Activated CD8-positive, alpha-beta T cell treated with anti-CD3 and anti-CD28 coated beads for 36 hours (primary cell): ENCODE measurements at regions not wholly inside any gene's neighbourhood (a gene's known extent, or its start where the extent isn't known, plus 50 kb on each side); places are given as distances from the start of the nearest gene placed in this dataset.
"Not testable (repeated sequence)": the region's sequence is repeated elsewhere in the genome, so short reads cannot be mapped to it uniquely, and the experiment has no call there.

Source experiments
- ATAC-seq: fragments of 200-7000 bp; cut with Tn5 transposase; one replicate; pipeline ENCODE4 v1.10.0; 2021; ENCODE audit warnings: mild to moderate bottlenecking, moderate library complexity
- CTCF ChIA-PET: fragments of 350-600 bp; sonication (Branson Sonifier 250); formaldehyde crosslinking; loops from one replicate; lab custom pipeline; 2021; ENCODE audit warnings: antibody characterized with exemption; lab: Charles Lee
- POLR2A ChIA-PET: fragments of 350-600 bp; sonication (Branson Sonifier 250); formaldehyde crosslinking; loops from one replicate; lab custom pipeline; 2021; ENCODE audit warnings: antibody characterized with exemption; lab: Charles Lee
- DNase-seq: peaks from one replicate; pipeline ENCODE4 v3.0.0-alpha.2; 2020
- H3K27ac Mint-ChIP-seq: one replicate; pipeline ENCODE4 v1.8.0; 2021; ENCODE audit warnings: mild to moderate bottlenecking, mixed read lengths
- H3K27me3 Mint-ChIP-seq: one replicate; pipeline ENCODE4 v1.8.0; 2021; ENCODE audit warnings: mixed read lengths
- H3K36me3 Mint-ChIP-seq: one replicate; pipeline ENCODE4 v1.8.0; 2021; ENCODE audit warnings: low read depth, mixed read lengths
- H3K4me1 Mint-ChIP-seq: one replicate; pipeline ENCODE4 v1.8.0; 2021; ENCODE audit warnings: low read depth, mixed read lengths
- H3K4me3 Mint-ChIP-seq: one replicate; pipeline ENCODE4 v1.8.0; 2021; ENCODE audit warnings: mild to moderate bottlenecking, moderate library complexity, mixed read lengths
- H3K9me3 Mint-ChIP-seq: one replicate; pipeline ENCODE4 v1.8.0; 2021; ENCODE audit warnings: mixed read lengths
- CTCF ChIP-seq: fragments of 200-600 bp; IDR thresholded peaks from one replicate; pipeline ENCODE4 v1.8.0; 2022; ENCODE audit warnings: antibody characterized with exemption, mild to moderate bottlenecking
- intact Hi-C: fragments of 100-400 bp; cut with micrococcal nuclease; formaldehyde crosslinking; loops from one replicate; pipeline ENCODE4 v1.10.0; 2022

- ATAC-seq (no peak), DNase-seq (no peak)
- ChIA-PET POLR2A (no interaction called here), CTCF (no interaction called here)
- H3K4me3 Mint-ChIP-seq: no peak overlapping the region
- peaks cover 2% of the 10 kb centered on the region for H3K4me1 Mint-ChIP-seq
- no peak for TF ChIP-seq CTCF
- H3K27ac Mint-ChIP-seq: no peak overlapping the region
- no peaks in the 10 kb centered on the region for H3K9me3 Mint-ChIP-seq
- intact Hi-C loops: no loop called here
- peaks cover 3% of the 10 kb centered on the region for H3K27me3 Mint-ChIP-seq
- H3K36me3 Mint-ChIP-seq: no peaks in the 10 kb centered on the region
Observed at GRCh38 chr12:131385313-131386166, 325.4 kb upstream of the SFSWAP start.

GRCh38 chr12:131386167-131386521, 324.7 kb upstream of the SFSWAP start:
- Mint-ChIP-seq H3K4me1 (peaks cover 2% of the 10 kb centered on the region), H3K27me3 (peaks cover 3% of the 10 kb centered on the region), H3K27ac (no peak overlapping the region), H3K36me3 (no peaks in the 10 kb centered on the region), H3K9me3 (no peaks in the 10 kb centered on the region), H3K4me3 (no peak overlapping the region)
- DNase-seq: no peak
- ChIA-PET CTCF (no interaction called here), POLR2A (no interaction called here)
- no peak for ATAC-seq
- TF ChIP-seq CTCF: no peak
- intact Hi-C loops: no loop called here

GRCh38 chr12:131386781-131387180, 324.1 kb upstream of the SFSWAP start:
- CTCF ChIA-PET: no interaction called here

GRCh38 chr12:131387281-131388163, 323.4 kb upstream of the SFSWAP start:
- Mint-ChIP-seq H3K27ac (no peak overlapping the region), H3K27me3 (peaks cover 3% of the 10 kb centered on the region), H3K9me3 (no peaks in the 10 kb centered on the region), H3K4me3 (no peak overlapping the region), H3K36me3 (no peaks in the 10 kb centered on the region), H3K4me1 (peaks cover 2% of the 10 kb centered on the region)
- TF ChIP-seq CTCF: no peak
- DNase-seq (peak; percentile 24), ATAC-seq (no peak)
- ChIA-PET POLR2A (no interaction called here), CTCF (no interaction called here)
- intact Hi-C loops: no loop called here

More at GRCh38 chr12:131386781-131387180, 324.1 kb upstream of the SFSWAP start:
- no peak overlapping the region for H3K27ac Mint-ChIP-seq
- H3K27me3 Mint-ChIP-seq: peaks cover 3% of the 10 kb centered on the region
- POLR2A ChIA-PET: no interaction called here
- no peaks in the 10 kb centered on the region for H3K9me3 Mint-ChIP-seq
- no peak overlapping the region for H3K4me3 Mint-ChIP-seq
- peaks cover 2% of the 10 kb centered on the region for H3K4me1 Mint-ChIP-seq
- intact Hi-C loops: no loop called here
- ATAC-seq (no peak), DNase-seq (no peak)
- H3K36me3 Mint-ChIP-seq: no peaks in the 10 kb centered on the region
- TF ChIP-seq CTCF: no peak

GRCh38 chr12:131388164-131389053, 322.5 kb upstream of the SFSWAP start:
- H3K9me3 Mint-ChIP-seq, H3K4me3 Mint-ChIP-seq, intact Hi-C loops, ATAC-seq, CTCF ChIA-PET, POLR2A ChIA-PET, H3K36me3 Mint-ChIP-seq, DNase-seq, H3K4me1 Mint-ChIP-seq, H3K27me3 Mint-ChIP-seq, H3K27ac Mint-ChIP-seq: not testable (repeated sequence)
